NCI-H1092 (cell line): ENCODE measurements at regions not wholly inside any gene's neighbourhood (a gene's known extent, or its start where the extent isn't known, plus 50 kb on each side); places are given as distances from the start of the nearest gene placed in this dataset.
"Not testable (repeated sequence)": the region's sequence is repeated elsewhere in the genome, so short reads cannot be mapped to it uniquely, and the experiment has no call there.

Experiments
- DNase-seq: peaks from one replicate; lab custom pipeline; 2025; lab: John Stamatoyannopoulos, UW

GRCh38 chr14:45867046-45867894 lies 614.3 kb upstream of the MIS18BP1 start:
- DNase-seq: no peak

- DNase-seq: no peak
Observed at GRCh38 chr14:45838597-45838996, 585.6 kb upstream of the MIS18BP1 start.

DNA sequence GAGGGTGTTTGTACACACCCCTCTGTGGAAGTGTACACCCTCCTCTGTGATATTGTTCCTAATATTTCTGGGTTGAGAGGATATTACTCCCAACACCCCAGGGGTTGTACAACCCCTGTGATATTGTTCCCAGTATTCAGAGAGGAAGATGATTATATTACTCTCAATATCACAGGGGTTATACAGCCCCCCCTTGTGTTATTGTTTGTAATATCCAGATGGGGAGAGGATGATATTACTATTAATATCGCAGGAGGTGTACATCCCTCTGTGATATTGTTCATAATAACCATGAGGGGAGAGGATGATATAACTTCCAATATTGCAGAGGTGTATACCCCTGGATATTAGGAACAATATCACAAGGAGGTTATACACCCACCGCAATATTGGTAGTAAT lies 566.1 kb upstream of the MIS18BP1 start:
- DNase-seq: no peak

- no peak for DNase-seq
Observed at GRCh38 chr14:45811155-45811554, 558.2 kb upstream of the MIS18BP1 start.

- DNase-seq: no peak
Observed at GRCh38 chr14:45810152-45810872, 557.3 kb upstream of the MIS18BP1 start.

GRCh38 chr14:45807178-45807899 lies 554.3 kb upstream of the MIS18BP1 start:
- no peak for DNase-seq

GRCh38 chr14:45799511-45799910 lies 546.5 kb upstream of the MIS18BP1 start:
- DNase-seq: no peak

DNA sequence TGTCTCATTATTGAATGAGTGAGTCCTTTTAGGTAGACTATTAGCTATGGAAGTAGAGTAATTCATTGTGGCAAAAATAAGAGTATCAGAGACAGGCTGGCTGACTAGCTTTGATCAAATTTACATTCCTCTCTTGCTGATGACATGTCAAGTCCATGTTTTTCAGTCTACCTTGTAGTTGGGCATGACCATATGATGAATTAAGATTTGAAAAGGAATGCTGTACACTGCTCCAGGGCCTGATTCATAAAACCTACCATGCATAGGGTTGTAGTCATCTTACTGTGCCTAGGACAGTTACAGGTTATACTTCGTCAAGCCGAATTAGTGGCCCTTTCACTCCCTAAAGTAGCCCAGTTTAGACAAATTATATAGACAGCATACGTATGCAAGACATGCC lies 545.7 kb upstream of the MIS18BP1 start:
- no peak for DNase-seq

- DNase-seq: not testable (repeated sequence)
Observed at GRCh38 chr14:45796006-45796405, 543.0 kb upstream of the MIS18BP1 start.

GRCh38 chr14:45793081-45793480 lies 540.1 kb upstream of the MIS18BP1 start:
- no peak for DNase-seq

DNA sequence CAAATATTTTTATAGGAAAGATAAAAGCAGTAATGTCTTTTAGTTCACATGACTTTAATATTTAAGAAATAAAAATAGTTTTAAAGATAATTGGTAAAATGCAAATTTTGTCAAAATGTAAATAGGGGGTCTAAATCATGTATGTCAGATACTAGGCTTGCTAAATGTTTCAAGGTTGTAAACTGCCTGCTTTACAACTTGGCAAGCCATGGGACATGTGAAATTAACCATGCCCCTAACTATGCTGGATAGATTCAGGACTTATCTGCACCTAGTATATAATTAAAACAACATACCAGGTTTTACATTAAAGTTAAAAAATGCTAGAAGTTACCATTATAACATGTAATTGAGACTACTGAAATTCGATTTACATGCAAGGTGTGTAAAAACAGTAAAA lies 537.3 kb upstream of the MIS18BP1 start:
- no peak for DNase-seq

DNA sequence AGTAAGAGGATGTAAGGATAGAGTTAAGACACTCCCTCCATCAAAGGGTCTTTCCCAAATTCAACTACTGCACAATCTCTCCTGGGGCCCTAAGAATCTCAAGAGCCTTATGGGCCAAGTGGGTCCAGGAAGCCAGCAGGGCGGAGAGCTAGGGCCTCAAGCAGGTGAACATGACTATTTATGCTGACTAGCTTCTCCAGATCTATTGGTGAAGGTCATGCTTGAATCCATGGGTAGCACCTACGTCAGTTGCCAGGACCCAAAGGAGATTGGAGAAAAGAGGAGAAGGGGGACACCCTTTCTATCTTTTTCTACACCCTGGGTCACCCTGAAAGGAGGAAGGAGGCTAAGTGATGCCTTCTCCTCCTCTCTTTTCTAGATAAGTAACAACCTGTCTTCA lies 534.2 kb upstream of the MIS18BP1 start:
- DNase-seq: no peak

DNA sequence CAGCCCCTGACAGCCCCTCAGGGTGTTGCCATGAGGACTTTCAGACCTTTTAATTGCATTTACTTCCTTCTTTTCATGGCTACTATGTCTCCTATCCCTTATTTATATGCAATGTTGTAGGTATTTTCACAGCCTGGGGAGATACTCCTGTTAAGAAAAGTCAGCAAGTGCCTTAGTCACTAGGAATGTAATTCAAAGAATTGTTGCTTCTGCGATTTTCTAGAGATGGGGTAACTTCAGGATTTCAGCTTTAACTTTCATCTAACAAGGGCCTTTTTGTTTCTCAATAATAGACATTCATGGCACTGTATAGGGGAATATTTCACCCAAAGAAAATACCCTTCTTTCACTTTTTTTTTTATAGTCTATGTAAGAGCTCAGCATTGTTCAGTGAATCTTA lies 533.3 kb upstream of the MIS18BP1 start:
- DNase-seq: no peak

DNA sequence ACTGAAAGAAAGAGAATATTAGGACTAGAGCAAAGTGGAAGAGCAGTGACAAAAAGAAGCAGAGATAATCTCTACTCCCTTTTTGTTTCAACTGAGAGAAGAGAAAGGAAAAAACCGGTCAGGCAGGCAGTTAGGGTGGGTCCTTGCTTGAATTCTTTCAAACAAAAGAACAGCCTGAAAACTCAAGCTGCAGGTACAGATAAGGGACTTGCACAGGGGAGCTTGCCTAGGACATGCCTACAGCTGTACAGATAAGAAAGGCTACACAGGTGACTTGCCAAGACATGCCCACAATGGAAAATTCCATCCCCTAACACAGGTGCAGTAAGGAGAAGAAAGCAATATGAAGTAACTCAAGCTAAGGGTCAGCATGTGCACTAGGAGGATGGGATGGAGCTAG lies 532.2 kb upstream of the MIS18BP1 start:
- DNase-seq: no peak

DNA sequence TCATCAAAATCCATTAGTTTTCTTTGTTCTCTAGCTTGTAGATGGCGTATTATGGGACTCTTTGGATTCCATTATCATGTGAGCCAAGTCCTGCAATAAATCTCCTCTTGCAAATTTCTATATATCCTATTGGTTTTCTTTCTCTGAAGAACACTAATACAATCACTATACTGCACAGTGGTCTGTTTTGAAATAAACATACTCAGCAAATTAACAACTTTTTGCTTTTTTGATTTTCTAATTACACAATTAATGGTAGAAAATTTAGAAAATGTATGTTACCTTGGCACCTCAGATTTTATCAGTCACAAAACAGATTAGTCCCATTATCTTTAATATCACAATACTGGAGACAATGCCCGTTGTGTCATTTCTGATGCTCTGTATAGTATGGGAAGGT lies 513.2 kb upstream of the MIS18BP1 start:
- DNase-seq: no peak

DNA sequence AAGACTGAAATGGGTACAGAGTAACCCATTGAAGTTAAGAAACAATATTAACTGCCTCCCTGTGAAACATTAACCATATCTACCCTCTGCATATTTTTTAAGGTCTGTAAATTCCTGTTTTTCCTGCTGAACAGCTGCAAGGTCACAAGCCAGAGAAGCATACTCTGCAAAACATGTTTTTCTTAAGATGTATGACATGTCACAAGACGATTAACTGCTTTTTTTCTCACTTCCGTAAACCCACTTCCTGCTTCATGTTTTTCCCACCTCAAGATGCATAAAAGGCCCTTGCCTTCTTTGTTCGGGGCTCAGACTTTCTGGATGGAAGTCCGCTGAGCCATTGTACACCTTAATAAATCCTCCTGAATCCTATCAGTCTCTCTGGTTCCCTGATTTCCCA lies 504.7 kb upstream of the MIS18BP1 start:
- no peak for DNase-seq

DNA sequence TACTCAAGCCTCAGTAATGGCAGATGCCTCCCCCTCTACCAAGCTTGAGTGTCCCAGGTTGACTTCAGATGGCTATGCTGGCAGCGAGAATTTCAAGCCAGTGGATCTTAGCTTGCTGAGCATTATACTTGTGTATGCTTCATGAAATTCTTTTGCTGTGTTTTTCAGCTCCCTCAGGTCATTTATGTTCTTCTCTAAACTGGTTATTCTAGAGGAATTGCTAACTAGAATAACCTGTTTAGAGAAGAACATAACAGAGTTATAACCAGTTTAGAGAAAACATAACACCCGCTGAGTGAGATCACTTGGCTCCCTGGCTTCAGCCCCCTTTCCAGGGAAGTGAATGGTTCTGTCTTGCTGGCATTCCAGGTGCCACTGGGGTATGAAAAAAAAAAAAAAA lies 503.4 kb upstream of the MIS18BP1 start:
- DNase-seq: not testable (repeated sequence)

- DNase-seq: no peak
Observed at GRCh38 chr14:45743884-45744283, 490.9 kb upstream of the MIS18BP1 start.

- no peak for DNase-seq
Observed at GRCh38 chr14:45742187-45742586, 489.2 kb upstream of the MIS18BP1 start.

DNA sequence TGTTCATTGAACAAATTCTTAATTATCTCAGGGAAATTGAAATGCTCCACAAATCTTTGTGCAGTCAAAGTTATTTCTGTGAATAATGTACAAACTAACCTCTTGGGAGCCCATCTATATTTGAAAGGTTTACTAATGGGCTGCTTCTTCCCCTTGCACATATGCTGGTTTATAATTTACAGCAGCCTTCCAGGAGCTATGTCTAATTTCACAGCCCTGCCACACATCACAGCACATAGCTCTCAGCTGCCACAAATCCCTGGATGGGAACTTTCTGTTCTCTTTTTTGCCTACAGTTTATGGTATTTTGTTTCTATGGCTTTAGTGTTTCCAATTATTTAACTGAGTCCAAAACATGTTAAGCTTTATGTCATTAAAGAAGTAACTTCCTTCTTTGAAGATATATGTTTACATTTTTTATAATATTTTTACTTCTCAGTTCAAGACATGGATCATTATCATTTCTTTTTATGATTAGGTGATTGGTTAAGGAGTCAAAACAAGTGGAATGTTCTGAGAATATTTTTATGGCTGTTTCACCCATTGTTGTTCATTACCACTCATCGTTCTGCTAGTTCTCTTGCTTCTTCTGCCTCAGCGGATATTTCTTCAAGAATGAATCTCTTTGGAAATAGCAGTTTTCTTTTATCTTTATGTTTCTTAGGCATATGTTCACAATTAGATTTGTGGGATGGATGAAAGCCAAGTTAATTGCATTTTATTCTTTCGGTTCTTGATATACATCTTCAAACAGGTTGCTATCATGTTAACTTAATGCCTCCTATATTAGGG lies 475.6 kb upstream of the MIS18BP1 start:
- no peak for DNase-seq

GRCh38 chr14:45727133-45727532 lies 474.1 kb upstream of the MIS18BP1 start:
- no peak for DNase-seq

DNA sequence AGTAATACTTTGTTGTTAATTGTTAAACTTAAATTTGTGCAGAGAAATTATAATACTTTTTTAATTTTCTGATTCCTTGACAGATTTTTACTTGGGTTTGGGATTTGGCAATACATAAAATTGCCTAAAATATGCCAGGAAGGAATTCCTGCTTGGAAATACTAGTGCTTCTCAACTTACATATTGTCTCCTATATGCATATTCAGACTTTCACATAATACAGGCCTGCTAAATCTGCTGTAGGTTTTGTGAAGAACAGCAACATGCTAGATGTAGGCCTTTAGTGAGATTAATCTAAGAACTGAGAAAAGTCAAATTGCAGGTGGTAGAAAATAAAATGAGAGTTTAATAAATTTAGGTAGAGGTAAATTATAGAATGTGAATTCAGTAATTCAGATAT lies 468.5 kb upstream of the MIS18BP1 start:
- DNase-seq: no peak
